ENCODE measurements at regions not wholly inside any gene's neighbourhood (a gene's known extent, or its start where the extent isn't known, plus 50 kb on each side); places are given as distances from the start of the nearest gene placed in this dataset.

DNA sequence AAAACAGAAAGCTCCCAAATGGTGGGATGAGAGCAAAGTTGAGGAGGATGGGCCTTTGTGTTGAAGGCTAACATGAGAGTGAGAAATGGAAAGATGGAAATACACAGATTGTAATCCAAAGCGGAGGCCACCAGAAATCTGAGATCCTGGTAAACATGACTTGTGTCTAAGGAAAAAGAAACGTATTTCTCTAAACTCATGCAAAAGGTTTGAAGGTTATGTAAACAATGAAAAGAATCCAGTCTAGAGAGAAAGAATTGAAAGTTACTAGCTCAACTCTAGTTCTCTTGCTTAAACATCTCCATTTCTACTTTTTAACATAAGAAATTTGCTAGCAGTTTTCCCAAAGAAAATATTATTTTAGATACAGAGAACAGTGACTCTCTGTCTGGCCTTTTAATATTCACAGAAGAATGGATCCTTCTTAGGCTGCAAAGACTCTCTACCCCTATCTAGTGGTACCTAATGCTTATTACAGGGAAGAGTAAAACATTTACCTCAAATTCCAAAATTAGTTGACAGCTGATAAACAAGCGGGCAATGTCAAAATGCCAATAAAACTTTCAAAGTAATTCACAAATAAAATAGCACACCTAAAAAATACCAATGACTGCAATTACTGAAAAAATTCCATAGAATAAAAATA is 75.8 kb upstream of the SOX5 start:
- no peak for DNase-seq

GRCh38 chr12:24023081-24023480 is 73.6 kb upstream of the SOX5 start:
- DNase-seq: no peak

DNA sequence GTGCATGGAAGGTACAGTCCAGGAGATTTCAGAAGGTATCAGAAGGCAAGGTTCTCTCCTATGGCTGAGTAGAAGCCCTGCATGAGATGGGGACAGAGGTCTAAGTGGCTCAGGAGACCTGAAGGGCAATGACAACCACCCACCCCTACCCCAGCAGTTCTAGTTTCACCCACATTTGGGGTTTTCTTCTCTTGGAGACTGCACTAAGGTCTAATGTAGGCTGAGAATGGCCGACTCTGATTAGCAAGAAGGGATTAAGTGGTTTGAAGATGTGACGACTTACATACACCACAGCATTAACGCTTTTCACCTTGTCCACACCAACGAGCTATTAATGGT is 71.7 kb upstream of the SOX5 start:
- no peak for DNase-seq

GRCh38 chr12:24020397-24021163 is 71.1 kb upstream of the SOX5 start:
- DNase-seq: no peak

GRCh38 chr12:24015833-24016160 is 66.3 kb upstream of the SOX5 start:
- no peak for DNase-seq

DNA sequence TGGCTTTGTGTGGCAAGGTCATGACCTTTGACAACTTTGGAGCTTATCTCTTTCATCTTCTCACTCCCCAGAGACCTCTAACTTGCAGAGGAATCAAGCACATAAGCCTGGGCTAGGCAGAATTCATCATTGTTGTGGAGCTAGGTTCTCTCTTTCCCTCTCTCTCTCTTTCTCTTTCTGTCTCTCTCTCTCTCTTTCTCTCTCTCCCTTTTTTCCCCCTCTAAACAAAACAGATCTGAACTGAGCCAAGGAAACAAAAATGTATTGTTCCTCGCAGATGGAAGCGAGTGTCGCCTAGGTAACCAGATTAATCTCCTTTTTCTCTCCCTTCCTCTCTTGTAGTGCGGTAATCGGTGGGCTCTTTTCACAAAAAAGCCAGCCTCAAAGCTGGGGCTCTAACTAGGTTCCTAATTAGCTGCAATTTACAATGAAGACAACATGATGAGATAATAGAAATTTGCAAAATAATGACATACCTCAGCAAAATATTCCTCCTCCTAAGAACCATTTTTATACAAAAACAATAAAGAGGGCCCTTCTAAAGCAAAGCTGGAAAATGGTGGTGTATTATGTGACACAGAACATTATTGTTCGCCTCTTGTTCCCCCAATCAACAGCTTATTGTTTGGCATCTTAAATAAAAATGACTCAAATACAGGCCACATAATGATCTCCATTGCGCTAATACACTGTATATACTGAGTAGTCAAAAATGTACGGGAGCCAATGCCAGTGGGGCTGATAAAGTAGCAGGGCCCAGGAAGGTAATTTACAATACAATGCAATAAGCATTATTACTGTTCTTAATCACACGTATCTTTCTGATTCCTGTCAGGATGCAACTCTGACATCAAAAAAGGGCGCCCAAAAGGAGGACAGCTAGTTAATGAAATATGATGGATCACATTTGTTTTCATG is 65.7 kb upstream of the SOX5 start:
- no peak for DNase-seq

- DNase-seq: no peak
Measured at GRCh38 chr12:24014240-24014639, 64.8 kb upstream of the SOX5 start.

GRCh38 chr12:24012528-24012927 is 63.1 kb upstream of the SOX5 start:
- no peak for DNase-seq

- no peak for DNase-seq
Measured at GRCh38 chr12:24011927-24012507, 62.5 kb upstream of the SOX5 start.

DNA sequence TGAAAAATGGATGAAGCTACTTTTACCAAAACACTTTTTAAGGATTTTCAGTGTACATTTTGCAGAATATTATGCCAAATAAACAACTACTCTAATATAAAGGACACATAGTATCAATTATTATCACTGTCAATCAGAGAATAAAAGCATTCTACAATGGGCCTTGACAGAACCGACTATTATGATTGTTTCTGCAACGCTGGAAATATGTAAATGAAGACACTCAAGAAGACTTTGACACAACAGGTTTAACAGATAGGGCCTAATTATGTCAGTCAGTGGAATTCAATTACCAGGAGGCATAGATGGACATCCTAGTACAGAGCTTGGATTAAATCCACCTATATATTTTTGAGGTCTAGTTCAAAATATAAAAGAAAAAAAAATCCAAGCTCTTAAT is 58.7 kb upstream of the SOX5 start:
- no peak for DNase-seq

Data from stimulated activated CD4-positive, alpha-beta T cell treated with anti-CD3 and anti-CD28 coated beads, Interleukin-2, amount 100 ng/mL, for 24 hours (primary cell).